K562 (cell line): ENCODE measurements at regions not wholly inside any gene's neighbourhood (a gene's known extent, or its start where the extent isn't known, plus 50 kb on each side); places are given as distances from the start of the nearest gene placed in this dataset.

Source experiments
- ATAC-seq: fragments of 200-7000 bp; cut with Tn5 transposase; 3 replicates; pipeline ENCODE4 v1.9.1; 2020; ENCODE audit warnings: moderate library complexity
- BruUV-seq: library from RNA; stranded (reverse); fragments of 400-500 nt; replicated peaks from 2 replicates; lab custom pipeline; 2021; lab: Mats Ljungman, UMichigan
- CTCF ChIA-PET: fragments of 300-600 bp; formaldehyde crosslinking; extraction: SDS; loops from one replicate; lab custom pipeline; 2021; ENCODE audit warnings: low intra/inter-chr PET ratio; lab: Yijun Ruan, JAX
- POLR2A ChIA-PET: fragments of 300-600, 350-650 bp; sonication (Branson Sonifier 250); formaldehyde crosslinking; extraction: SDS; loops from one replicate; lab custom pipeline; 2021; ENCODE audit warnings: antibody characterized with exemption, inconsistent platforms; lab: Yijun Ruan, JAX
- DNase-seq, 4 experiments: peaks; one replicate each; pipeline versions ENCODE4 v3.0.0 to v3.0.0-alpha.2; 2011 to 2018; ENCODE audit warnings: low spot score in 3 of 4, mixed read lengths in 3 of 4; ENCODE audit errors: extremely low read depth in 1 of 4
- FAIRE-seq: peaks from 2 replicates; lab custom pipeline; 2011; peaks lifted over from hg19 to GRCh38; lab: Jason Lieb, UNC
- H2AFZ ChIP-seq: 2 replicates; pipeline ENCODE4 v1.6.0; 2011; ENCODE audit warnings: low read depth, low read length, control low read depth, inconsistent platforms
- H3K27ac ChIP-seq: fragments of 200-600 bp; 3 replicates; pipeline ENCODE4 v1.8.0; 2011; ENCODE audit warnings: low read depth, mild to moderate bottlenecking, control low read depth, inconsistent platforms, low read length, moderate library complexity, mixed read lengths; ENCODE audit errors: extremely low read depth
- H3K27me3 ChIP-seq, 2 experiments: fragments of 300-600 bp in 1 of 2; 2 replicates in 1 of 2; 3 replicates in 1 of 2; pipeline versions ENCODE4 v1.6.0 to v1.8.0; 2011; ENCODE audit warnings: inconsistent platforms in 2 of 2, low read length in 2 of 2, mild to moderate bottlenecking in 1 of 2, mixed read lengths in 1 of 2, moderate library complexity in 1 of 2; ENCODE audit not compliant: control insufficient read depth in 2 of 2, insufficient read depth in 2 of 2
- H3K36me3 ChIP-seq: fragments of 300-600 bp; 3 replicates; pipeline ENCODE4 v1.8.0; 2011; ENCODE audit warnings: mild to moderate bottlenecking, low read length, inconsistent platforms; ENCODE audit not compliant: control insufficient read depth, insufficient read depth
- H3K4me1 ChIP-seq, 2 experiments: fragments of 200-600 bp in 1 of 2; replicated peaks in 1 of 2; 2 replicates in 1 of 2; 3 replicates in 1 of 2; pipeline versions ENCODE4 v1.5.1 to v1.8.0; 2011; ENCODE audit warnings: inconsistent platforms in 2 of 2, low read length in 2 of 2, mild to moderate bottlenecking in 1 of 2, mixed read lengths in 1 of 2, moderate library complexity in 1 of 2; ENCODE audit not compliant: control insufficient read depth in 2 of 2, insufficient read depth in 2 of 2
- H3K4me2 ChIP-seq: 2 replicates; pipeline ENCODE4 v1.6.1; 2011; ENCODE audit warnings: low read length, control low read depth, inconsistent platforms, mixed read lengths; ENCODE audit not compliant: insufficient read depth
- H3K4me3 ChIP-seq: fragments of 200-600 bp; sonication (generic), shearing (Covaris generic); 2 replicates; pipeline ENCODE4 v1.5.1; 2016; ENCODE audit warnings: control low read depth, inconsistent platforms
- H3K79me2 ChIP-seq: fragments of 200-600 bp; 3 replicates; pipeline ENCODE4 v1.8.0; 2011; ENCODE audit warnings: low read length, inconsistent platforms; ENCODE audit not compliant: control insufficient read depth, insufficient read depth
- H3K9ac ChIP-seq, 2 experiments: 2 replicates each; pipeline versions ENCODE4 v1.6.0 to v1.6.1; 2011; ENCODE audit warnings: low read depth in 2 of 2, low read length in 2 of 2, control low read depth in 1 of 2, inconsistent platforms in 1 of 2, mild to moderate bottlenecking in 1 of 2, mixed read lengths in 1 of 2; ENCODE audit not compliant: insufficient read depth in 1 of 2
- H3K9me1 ChIP-seq: one replicate; pipeline ENCODE4 v1.6.0; 2011; ENCODE audit warnings: inconsistent platforms, mild to moderate bottlenecking, low read length, moderate library complexity; ENCODE audit not compliant: control insufficient read depth, insufficient read depth
- H3K9me3 ChIP-seq: replicated peaks from 2 replicates; pipeline ENCODE4 v1.5.1; 2011; ENCODE audit warnings: low read depth, low read length, inconsistent platforms; ENCODE audit not compliant: control insufficient read depth, insufficient read depth
- H4K20me1 ChIP-seq: replicated peaks from 2 replicates; pipeline ENCODE4 v1.6.1; 2011; ENCODE audit warnings: low read length, inconsistent platforms, mixed read lengths; ENCODE audit not compliant: control insufficient read depth, insufficient read depth
- CHD7 ChIP-seq: fragments of 200-600 bp; sonication (generic); IDR thresholded peaks from one replicate; pipeline ENCODE4 v1.6.1; 2012; ENCODE audit warnings: mild to moderate bottlenecking, low read depth, low read length, inconsistent platforms
- EP400 ChIP-seq: fragments of 450-650 bp; IDR thresholded peaks from 2 replicates; pipeline ENCODE4 v1.6.1; 2017; ENCODE audit warnings: antibody characterized with exemption, mild to moderate bottlenecking, moderate library complexity
- HEY1 ChIP-seq: fragments of 250-450 bp; sonication (Bioruptor Pico); IDR thresholded peaks from 2 replicates; pipeline ENCODE4 v1.5.0; 2020; ENCODE audit warnings: mild to moderate bottlenecking, moderate library complexity, borderline replicate concordance
- ILK ChIP-seq: fragments of 450-650 bp; IDR thresholded peaks from 2 replicates; pipeline ENCODE4 v1.6.1; 2016; ENCODE audit warnings: missing genetic modification characterization, low read depth, mild to moderate bottlenecking, missing compliant biosample characterization, moderate library complexity, borderline replicate concordance
- MAFK ChIP-seq: IDR thresholded peaks from 2 replicates; pipeline ENCODE4 v1.6.1; 2011; ENCODE audit warnings: low read length, improper control_type of control experiment
- MECOM ChIP-seq: fragments of 250-450 bp; sonication (Bioruptor Pico); IDR thresholded peaks from 2 replicates; pipeline ENCODE4 v1.8.0; 2022; ENCODE audit warnings: inconsistent platforms
- NFYB ChIP-seq: IDR thresholded peaks from 2 replicates; pipeline ENCODE4 v1.6.1; 2011; ENCODE audit warnings: mild to moderate bottlenecking, moderate library complexity; ENCODE audit not compliant: insufficient read length; ENCODE audit errors: extremely low read depth
- SMAD3 ChIP-seq: fragments of 450-650 bp; formaldehyde crosslinking; conservative IDR thresholded peaks from 2 replicates; pipeline ENCODE4 v1.4.0; 2020; ENCODE audit warnings: mild to moderate bottlenecking
- TAF9B ChIP-seq: fragments of 450-650 bp; IDR thresholded peaks from 2 replicates; pipeline ENCODE4 v1.6.1; 2018; ENCODE audit warnings: mild to moderate bottlenecking; ENCODE audit not compliant: partially characterized antibody
- TOE1 ChIP-seq, 2 experiments: fragments of 450-650 bp in 1 of 2; sonication (generic) in 1 of 2; formaldehyde crosslinking in 1 of 2; IDR thresholded peaks; 2 replicates each; pipeline versions ENCODE4 v1.7.1 to v1.8.0; 2016 to 2022; ENCODE audit warnings: borderline replicate concordance in 2 of 2, mild to moderate bottlenecking in 2 of 2, antibody characterized with exemption in 1 of 2, inconsistent platforms in 1 of 2, low read depth in 1 of 2, missing genetic modification reagents in 1 of 2, moderate library complexity in 1 of 2
- ZNF431 ChIP-seq: sonication (generic); formaldehyde crosslinking; IDR thresholded peaks from 2 replicates; pipeline ENCODE4 v1.8.0; 2022; ENCODE audit warnings: mild to moderate bottlenecking, missing genetic modification reagents
- WGBS: fragments of 100-300 bp; shearing (Covaris generic); methylation state at CpG from one replicate; pipeline ENCODE4 v1.1.6; 2016; ENCODE audit warnings: low coverage, mixed read lengths; ENCODE audit not compliant: insufficient coverage; ENCODE audit errors: missing lambda C conversion rate; 5-methylcytosine and 5-hydroxymethylcytosine counted together
- in situ Hi-C: fragments of 300-500 bp; cut with MboI; formaldehyde crosslinking; loops from 4 replicates; pipeline ENCODE4 v1.15.0; 2018; ENCODE audit warnings: inconsistent platforms, mixed read lengths
- intact Hi-C: fragments of 100-400 bp; cut with micrococcal nuclease; formaldehyde crosslinking; loops from 2 replicates; pipeline ENCODE4 v1.14.2; 2022

- no peak for TF ChIP-seq SMAD3 (CRISPR knock-in tag)
- no peak for TF ChIP-seq MAFK
- no peak for TF ChIP-seq EP400
- TF ChIP-seq, all 486 proteins: peak for 0
Observed at GRCh38 chr6:12635813-12636212, 80.8 kb upstream of the PHACTR1 start (continued).

GRCh38 chr6:12636336-12636735 is 80.2 kb upstream of the PHACTR1 start:
- H3K27me3 ChIP-seq = no peaks in the 10 kb centered on the region
- in situ Hi-C loops = no loop called here
- no peak overlapping the region for H3K4me3 ChIP-seq
- no peak overlapping the region for H2AFZ ChIP-seq
- H4K20me1 ChIP-seq = no peaks in the 10 kb centered on the region
- no peaks in the 10 kb centered on the region for H3K79me2 ChIP-seq
- CTCF ChIA-PET = no interaction called here
- ATAC-seq = no peak
- WGBS = 0% methylated on average over 3 of the region's 3 CpGs
- BruUV-seq = no TSS peak
- POLR2A ChIA-PET = no interaction called here
- H3K4me1 ChIP-seq = no peaks in the 10 kb centered on the region
- H3K36me3 ChIP-seq = no peaks in the 10 kb centered on the region
- no peak for FAIRE-seq
- intact Hi-C loops = no loop called here
- no peak for DNase-seq
- no peak overlapping the region for H3K4me2 ChIP-seq
- H3K9me1 ChIP-seq = no peaks in the 10 kb centered on the region
- no peak overlapping the region for H3K9ac ChIP-seq
- no peaks in the 10 kb centered on the region for H3K9me3 ChIP-seq
- H3K27ac ChIP-seq = no peak overlapping the region
- TF ChIP-seq TOE1 (IDR thresholded peaks at IDR 0.05; ENCODE audit: borderline replicate concordance) (no peak), TOE1 (CRISPR knock-in tag; IDR thresholded peaks at IDR 0.05; ENCODE audit: borderline replicate concordance, low read depth) (no peak), ILK (no peak), HEY1 (CRISPR knock-in tag) (no peak), NFYB (no peak), ZNF431 (CRISPR knock-in tag) (no peak), TAF9B (no peak), CHD7 (no peak), MECOM (CRISPR knock-in tag) (no peak)
